ENCODE measurements at regions not wholly inside any gene's neighbourhood (a gene's known extent, or its start where the extent isn't known, plus 50 kb on each side); places are given as distances from the start of the nearest gene placed in this dataset.

GRCh38 chr13:85254641-85255040, 544.6 kb downstream of the SLITRK6 start:
- no peak for TF ChIP-seq CTCF (conservative IDR thresholded peaks at IDR 0.05 in 1 of 2, IDR thresholded peaks at IDR 0.05 in 1 of 2; ENCODE audit: low read depth in 1 of 2, low read length in 2 of 2)
- TF ChIP-seq EZH2 (IDR thresholded peaks at IDR 0.05; ENCODE audit: low read length, missing control alignments): no peak
